Adrenal gland (tissue), 5 donors: ENCODE measurements at regions not wholly inside any gene's neighbourhood (a gene's known extent, or its start where the extent isn't known, plus 50 kb on each side); places are given as distances from the start of the nearest gene placed in this dataset.

Experiments used
- POLR2A ChIP-seq, 2 donors: fragments of 450-650 bp; IDR thresholded peaks; one replicate each; pipeline ENCODE4 v1.6.1; 2017; ENCODE audit warnings: antibody characterized with exemption in 2 of 2, mild to moderate bottlenecking in 2 of 2, moderate library complexity in 1 of 2
- TF ChIP-seq, protein P1 (sequence below), 6 experiments: fragments of 450-650 bp in 4 of 6; fragments of 200-600 bp in 2 of 6; sonication (generic) in 1 of 6; IDR thresholded peaks; 1 replicate in 5 of 6; 2 replicates in 1 of 6; pipeline versions ENCODE4 v1.5.1 to v1.8.0; 2016 to 2021; ENCODE audit warnings: antibody characterized with exemption in 6 of 6, mild to moderate bottlenecking in 2 of 6, moderate library complexity in 1 of 6
- donor health status: DM: no; HTN: no; CAD: no.

DNA sequence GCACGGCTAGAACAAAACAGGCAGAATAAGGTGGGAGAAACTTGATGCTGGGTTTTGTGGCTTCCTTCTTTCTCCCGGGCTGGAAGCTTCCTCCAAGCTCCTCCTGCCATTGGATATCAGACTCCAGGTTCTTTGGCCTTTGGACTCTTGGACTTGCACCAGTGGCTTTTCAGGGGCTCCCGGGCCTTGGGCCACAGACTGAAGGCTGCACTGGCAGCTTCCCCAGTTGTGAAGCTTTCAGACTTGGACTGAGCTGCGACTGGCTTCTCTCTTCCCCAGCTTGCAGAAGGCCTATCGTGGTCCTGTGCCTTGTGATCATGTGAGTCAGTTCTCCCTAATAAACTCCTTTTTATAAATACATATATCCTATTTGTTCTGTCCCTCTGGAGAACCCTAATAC, 364.4 kb downstream of the DNAH5 start:
- TF ChIP-seq POLR2A (IDR thresholded peaks at IDR 0.05): no peak
- TF ChIP-seq, protein P1, sequence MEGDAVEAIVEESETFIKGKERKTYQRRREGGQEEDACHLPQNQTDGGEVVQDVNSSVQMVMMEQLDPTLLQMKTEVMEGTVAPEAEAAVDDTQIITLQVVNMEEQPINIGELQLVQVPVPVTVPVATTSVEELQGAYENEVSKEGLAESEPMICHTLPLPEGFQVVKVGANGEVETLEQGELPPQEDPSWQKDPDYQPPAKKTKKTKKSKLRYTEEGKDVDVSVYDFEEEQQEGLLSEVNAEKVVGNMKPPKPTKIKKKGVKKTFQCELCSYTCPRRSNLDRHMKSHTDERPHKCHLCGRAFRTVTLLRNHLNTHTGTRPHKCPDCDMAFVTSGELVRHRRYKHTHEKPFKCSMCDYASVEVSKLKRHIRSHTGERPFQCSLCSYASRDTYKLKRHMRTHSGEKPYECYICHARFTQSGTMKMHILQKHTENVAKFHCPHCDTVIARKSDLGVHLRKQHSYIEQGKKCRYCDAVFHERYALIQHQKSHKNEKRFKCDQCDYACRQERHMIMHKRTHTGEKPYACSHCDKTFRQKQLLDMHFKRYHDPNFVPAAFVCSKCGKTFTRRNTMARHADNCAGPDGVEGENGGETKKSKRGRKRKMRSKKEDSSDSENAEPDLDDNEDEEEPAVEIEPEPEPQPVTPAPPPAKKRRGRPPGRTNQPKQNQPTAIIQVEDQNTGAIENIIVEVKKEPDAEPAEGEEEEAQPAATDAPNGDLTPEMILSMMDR (IDR thresholded peaks at IDR 0.05): no peak
